GM19035 (cell line): ENCODE measurements at regions not wholly inside any gene's neighbourhood (a gene's known extent, or its start where the extent isn't known, plus 50 kb on each side); places are given as distances from the start of the nearest gene placed in this dataset.
A peak's percentile ranks its signal among the peaks of the same experiment; 100 is the strongest.

Experiments
- ATAC-seq: cut with Tn5 transposase; IDR thresholded peaks from one replicate; pipeline ENCODE4 v1.9.1; 2021; ENCODE audit not compliant: unreplicated experiment

DNA sequence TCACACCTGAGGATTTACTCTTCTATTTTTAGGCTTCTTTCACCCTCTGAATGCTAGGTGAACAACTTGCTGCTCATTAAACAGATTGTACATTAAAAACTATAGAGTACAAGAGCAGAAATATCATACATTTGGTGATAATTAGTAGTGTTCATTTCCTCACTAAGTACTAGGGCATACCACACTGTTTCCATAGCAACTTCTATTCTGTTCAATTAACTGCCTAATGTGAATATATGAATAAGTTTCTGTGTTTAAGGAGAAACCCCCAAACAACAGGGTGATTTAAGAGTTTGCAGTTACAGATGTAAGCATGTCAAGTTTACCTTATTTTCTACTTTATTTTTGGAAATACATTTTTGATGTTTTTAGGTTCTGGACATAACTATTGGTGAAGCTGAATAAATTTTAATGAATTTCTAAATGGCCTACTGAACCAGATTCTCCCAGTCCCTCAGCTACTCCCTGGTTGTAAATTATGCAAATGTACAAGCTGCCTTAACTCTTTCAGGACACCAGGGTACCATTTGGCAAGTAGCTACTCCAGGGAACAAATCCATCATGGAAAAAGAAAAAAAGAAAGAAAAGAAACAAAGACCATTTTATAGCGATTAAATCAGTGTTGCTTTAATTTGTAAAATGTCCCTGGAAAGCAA lies 199.8 kb upstream of the NAV3 start:
- ATAC-seq, result no peak

GRCh38 chr12:77630344-77630743 lies 200.3 kb upstream of the NAV3 start:
- ATAC-seq, result no peak

DNA sequence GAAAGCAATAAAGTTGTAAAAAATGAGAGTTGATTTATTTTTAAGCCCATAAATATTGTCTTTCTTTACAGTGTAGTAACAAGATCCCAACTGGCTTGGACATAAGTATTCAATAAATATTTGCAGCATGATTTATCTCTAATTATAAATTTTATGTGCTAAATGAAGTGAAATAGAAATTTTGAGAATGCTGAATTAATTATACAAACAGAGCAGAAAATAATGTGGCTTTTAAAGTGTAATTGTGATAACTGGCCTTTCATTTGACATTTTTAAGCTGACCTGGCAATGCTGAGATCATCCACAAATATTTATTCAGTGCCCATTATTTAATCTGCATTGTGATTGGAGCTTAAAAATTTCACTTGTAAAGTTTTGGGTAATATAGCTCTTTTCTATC lies 201.6 kb upstream of the NAV3 start:
- no peak for ATAC-seq

DNA sequence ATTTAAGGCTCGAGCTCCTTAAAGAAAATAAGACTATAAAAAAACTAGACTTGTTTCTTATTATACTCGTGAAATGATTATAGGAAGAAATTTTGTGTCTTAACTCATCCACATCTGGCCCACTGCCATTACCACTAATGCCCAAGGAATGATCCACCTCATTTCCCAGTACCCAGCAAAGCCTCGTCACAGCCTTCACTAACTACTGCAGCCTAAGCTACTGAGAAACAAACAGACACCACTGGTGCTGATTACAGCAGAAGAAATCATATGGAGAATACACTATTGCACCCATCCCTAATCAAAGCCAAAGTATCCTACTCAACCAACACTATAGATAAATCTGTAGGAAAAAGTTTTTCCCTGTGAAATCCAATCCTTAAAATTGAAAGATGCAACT lies 205.3 kb upstream of the NAV3 start:
- ATAC-seq, result no peak

DNA sequence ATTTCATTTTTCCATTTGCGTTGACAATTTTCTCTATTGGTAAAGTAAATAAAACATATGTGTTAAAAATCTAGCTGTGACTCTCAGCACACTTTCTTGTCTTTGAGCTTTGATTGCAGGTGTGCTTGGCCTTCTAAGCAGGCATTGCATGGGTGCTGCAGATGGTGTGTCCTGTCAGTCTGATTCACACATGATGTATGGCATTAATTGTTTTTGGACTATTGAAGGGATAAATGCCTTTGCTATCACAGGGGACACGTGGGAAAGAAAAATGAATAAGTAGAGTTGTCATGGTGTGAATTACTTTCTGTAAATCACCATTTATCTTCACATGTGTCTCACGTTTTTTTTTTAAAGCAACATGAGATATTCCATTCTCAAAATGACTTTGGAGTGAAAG lies 211.3 kb upstream of the NAV3 start:
- no peak for ATAC-seq

DNA sequence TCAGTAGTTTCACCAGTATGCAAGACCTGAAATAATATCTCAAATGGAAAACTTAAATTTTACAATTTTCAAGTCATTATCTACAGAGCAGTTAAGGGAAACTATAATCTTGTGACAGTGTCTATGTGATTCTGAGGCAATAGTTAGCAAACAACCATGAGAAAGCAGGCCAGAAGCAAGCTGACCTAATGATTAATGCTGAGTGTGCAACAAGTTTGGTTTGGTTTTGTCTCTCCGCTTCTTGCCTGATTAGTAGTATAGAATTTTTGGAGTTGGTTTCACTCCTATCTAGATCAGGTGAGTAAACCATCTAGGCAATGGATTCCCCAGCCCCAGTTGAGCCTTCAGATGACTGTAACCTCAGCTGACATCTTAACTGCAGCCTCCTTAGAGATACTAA lies 212.9 kb upstream of the NAV3 start:
- ATAC-seq, result no peak

- no peak for ATAC-seq
These were observed 215.4 kb upstream of the NAV3 start for GRCh38 chr12:77615332-77615731.

GRCh38 chr12:77613411-77613810 lies 217.3 kb upstream of the NAV3 start:
- no peak for ATAC-seq

- ATAC-seq, result no peak
These were observed 220.2 kb upstream of the NAV3 start for GRCh38 chr12:77610446-77610845.

DNA sequence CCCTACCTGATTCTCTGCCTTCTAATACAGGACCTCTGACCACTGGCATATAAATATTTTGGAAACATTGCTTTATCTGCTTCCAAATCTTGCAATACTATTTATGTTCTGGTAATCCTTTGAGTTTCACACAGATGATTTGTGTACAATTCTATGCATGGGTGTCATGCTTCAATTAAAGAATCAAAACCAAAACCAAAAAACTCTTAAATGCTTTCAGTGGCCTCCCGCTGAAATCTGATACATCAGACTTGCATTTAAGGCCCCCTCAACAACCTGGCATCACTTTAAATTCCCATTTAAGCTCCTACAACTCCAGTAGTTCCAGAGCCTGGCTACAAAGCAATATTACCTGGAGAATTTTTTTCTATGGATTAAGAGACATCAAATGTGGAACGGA lies 221.7 kb upstream of the NAV3 start:
- no peak for ATAC-seq

- no peak for ATAC-seq
These were observed 222.3 kb upstream of the NAV3 start for GRCh38 chr12:77608271-77608824.

DNA sequence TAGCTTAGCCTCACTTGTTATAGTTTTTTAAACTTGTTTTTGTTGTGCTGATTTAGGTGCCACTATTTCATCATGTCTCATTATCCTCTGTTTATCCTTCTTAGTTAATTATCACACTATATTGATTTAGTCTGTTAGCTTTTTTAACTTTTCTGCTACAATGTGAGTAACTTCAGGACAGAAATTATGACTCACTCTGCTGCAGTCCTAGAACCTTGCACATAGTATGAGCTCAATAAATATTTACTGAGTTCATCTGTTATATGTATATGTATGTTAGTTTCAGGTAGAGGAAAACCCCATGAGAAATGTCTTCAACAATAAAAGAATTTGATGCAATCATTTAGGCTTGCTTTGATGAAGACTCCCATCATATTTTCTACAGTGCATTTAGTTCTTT lies 224.3 kb upstream of the NAV3 start:
- no peak for ATAC-seq

DNA sequence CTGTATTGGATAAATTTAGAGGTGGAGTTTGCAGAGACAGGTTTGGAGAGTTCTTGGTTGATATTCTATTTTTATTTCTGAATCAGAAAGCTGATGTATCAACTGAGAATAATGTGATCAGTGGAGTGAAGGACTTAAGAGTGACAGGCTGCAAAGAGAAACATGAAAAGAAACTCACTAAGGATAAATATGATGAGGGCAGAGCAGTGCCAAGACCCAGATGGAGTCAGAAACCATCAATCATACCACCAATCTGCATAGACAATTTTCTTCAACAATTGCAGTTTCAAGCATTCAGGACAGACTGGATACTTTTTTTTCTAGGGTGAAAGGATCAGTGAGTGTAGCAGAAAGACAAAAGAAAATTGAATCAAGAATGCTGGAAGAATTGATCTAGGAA lies 226.7 kb upstream of the NAV3 start:
- ATAC-seq, result no peak

DNA sequence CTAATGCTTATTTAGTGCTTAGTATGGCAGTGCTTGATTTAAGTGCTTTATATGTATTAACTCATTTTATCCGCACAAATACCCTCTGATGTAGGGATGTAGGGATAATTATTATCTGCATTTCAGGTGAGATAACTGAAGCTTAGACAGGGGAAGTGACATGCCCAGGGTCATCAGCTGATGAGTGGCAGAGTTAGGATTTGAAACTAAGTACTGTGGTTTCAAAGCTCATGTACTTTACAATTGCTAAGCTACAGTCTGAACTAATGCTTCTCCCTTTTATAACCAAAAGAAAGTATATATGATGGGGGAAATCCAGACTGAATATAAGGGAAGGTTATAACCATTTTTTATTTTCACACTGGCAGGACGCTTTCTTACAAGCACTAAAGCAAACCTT lies 229.6 kb upstream of the NAV3 start:
- no peak for ATAC-seq

DNA sequence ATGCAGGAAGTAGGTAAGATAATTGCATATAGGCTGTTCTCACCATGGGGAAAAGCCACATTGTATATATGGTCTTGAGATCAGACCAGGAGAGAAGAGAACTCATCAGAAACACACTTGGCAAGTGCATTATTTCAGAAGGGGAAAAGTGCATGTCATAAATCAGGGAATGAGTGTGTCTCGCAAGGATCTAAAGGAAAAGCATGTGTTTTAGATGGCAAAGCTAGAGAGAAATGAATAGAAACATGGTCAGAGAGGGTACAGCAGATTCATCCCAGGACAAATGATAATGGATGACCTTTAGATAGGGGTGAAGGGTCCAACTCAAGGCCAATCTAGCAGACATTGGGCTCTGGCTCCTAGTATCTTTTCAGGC lies 230.2 kb upstream of the NAV3 start:
- peak; percentile 22 for ATAC-seq

- peak; percentile 50 for ATAC-seq
These were observed 230.8 kb upstream of the NAV3 start for GRCh38 chr12:77599782-77600467.

DNA sequence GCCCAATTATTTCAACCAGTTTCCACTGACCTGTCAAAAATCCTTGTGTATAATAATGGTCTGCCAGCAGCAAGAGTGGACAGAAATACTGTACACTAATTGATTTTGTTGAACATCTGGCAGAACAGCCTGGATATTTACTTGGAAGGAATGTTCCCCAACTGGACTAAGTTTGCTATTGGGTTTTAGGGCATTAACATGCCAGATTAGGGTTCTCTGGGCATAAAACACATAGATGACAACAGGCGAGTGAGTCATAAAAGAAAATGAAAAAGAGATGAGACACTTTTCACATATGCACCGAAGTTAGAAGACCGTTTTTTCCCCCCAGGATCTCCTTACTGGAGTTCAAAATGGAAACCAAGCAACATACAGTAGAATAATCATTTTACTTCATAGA lies 236.3 kb upstream of the NAV3 start:
- ATAC-seq, result no peak

DNA sequence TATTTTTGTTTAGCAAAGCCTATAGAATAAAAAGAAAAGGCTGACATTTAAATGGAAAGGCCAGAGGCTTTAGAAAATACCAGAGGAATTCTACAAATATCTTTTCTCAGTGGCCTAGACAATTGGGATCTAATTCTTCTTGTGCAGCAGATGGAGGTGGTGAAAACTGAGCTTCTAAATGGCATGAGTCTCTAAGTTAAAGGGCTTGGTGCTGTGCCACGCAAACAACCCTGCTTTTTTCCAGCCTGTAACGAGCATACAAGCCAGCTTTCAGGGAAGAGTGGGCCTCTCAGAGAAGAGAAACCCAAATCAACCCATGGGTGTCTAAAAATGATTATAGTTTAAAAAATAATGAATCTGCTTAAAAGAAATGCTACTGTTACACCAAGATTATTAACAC lies 237.9 kb upstream of the NAV3 start:
- no peak for ATAC-seq

DNA sequence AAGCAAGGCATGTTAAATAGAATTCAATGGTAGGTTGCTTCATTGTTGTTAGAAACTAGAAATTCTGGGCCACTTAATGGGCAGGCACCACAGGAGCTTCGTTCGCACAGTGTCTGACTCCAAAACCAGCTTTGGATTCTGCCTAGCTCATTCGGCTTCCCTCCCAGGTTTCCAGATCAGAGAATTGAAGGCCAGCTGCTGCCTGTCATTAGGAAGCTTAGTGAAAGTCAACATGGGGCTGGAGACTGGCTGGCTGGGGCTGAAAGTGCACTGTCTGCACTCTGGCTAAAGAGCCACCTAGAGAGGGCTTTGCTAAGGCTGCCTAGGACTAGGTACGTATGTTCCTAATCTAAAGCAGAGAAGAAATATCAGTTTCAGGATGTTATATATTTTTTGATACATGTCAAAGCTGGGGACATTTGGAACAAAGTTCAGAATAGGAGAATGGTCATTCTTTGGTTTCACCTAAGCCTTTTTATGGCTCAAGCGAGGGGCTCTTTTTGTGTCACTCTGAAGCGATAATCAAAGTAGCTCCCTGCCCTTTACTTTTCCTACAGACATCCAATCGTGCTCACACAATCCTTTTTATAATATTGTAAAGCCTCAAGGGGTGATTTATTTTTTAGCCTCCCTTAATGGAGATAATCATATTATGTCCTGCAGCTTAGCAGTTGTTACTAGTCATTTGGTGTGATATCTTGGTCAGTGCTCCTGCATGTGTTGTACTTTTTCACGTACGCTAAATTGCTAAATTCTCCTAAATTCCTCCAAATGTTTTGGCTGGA lies 238.5 kb upstream of the NAV3 start:
- ATAC-seq, result no peak

- no peak for ATAC-seq
These were observed 240.4 kb upstream of the NAV3 start for GRCh38 chr12:77590306-77590705.

DNA sequence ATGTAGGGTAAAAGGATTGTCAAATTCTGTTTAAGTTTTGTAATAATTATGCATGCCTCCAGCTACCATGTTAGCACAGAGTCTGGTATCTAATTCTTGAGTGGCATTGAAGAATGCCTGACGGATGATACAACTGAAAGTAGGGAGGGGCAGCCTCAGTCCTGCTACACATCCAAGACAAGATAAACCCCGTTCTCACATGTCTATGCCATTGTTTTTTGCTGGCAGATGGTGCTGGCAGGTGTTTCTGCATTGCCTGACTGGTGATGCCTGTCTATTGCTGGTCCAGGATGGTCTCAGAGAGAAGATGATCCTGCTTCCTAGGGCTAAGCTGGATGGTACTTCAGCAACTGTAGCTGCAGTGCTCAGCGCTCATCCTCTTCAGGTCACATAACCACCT lies 245.8 kb upstream of the NAV3 start:
- ATAC-seq, result no peak
